ENCODE measurements at regions not wholly inside any gene's neighbourhood (a gene's known extent, or its start where the extent isn't known, plus 50 kb on each side); places are given as distances from the start of the nearest gene placed in this dataset.
"Not testable (repeated sequence)": the region's sequence is repeated elsewhere in the genome, so short reads cannot be mapped to it uniquely, and the experiment has no call there.

DNA sequence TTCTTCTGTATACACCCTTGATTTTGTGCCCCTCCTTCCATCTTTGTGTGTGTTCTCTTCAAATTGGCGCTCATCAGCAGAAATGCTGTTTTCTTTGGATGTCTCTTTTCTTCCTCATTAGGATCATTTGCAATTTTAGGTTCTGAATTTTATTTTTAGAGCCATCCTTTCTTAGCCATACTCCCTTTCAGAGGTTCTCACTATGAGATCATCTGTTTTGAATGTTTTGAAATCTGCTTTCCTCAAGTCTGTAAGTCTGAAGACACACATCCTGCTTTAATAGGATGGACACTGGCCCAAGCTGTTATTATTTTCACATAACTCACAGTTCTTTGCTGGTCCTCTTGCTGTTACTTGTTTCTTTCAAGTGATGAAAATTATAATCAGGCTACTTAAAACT, 124.8 kb downstream of the BDH1 start:
- no peak for DNase-seq

DNA sequence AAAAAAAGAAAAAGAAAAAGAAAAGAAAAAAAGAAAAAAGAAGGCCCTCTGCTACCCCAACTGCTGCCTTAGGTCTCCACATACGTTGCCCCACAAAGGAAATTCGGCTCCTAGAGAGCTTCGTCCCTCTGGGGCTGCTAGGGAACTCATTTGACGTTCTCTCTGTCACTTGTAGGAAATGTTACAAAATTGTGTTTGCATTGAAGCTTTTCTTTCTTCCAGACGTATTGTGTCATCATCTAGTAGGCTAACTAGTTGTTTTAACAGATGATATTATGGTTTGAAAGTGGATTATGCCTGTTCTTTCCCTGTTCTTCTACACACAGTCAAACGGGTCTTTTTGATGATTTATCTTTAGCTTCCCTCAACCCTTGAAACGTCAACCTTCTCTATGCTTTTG, 125.3 kb downstream of the BDH1 start:
- DNase-seq = no peak

DNA sequence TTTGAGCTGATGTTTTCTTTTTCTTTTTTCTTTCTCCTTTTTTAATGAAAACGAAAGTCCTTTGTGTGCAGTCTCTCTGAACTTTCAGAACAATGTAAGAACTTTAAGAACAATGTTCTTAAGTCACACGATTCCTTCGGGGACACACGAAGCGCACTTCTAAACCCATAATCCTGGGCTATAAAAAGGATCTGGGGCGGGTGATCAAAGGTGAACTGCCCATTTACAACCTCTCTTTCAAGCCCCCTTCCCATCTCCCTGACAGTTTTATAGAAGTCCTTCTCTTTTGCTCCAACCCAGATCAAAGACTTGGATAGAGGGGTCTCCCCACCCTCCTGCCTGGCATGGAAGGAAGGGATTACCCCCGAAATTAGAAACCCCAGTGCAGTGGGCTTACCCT, 126.8 kb downstream of the BDH1 start:
- no peak for DNase-seq

DNA sequence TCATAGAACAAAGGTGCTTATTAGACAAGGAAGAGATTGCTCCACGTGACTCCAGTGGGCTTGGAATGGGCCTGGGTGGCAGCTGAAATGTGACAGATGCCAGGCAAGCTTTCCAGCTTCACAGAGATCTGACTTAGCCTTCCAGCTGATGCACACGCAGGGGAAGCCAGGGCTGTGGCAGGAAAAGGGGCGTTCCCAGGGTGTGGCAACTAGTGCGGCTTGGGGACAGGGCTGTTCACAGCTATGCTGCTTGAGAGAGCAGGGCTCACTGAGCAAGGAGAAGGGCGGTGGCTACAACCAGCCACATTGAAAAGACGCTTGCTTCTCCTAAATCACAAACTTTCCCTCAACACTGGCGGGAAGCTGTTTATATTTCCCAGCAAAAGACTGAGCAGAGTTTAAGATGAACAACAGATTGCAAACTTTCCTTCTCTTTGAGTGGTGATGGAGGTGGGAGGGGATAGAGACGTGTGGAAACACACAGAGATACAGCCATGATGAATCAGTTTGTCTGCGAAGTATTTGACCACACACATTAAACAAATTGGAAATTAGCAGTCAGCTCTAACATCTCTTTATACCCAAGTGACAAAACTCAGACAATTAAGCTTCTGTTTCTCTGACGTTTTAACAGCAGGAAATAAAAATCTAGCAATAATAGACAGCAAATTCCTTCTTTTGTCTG, 127.5 kb downstream of the BDH1 start:
- no peak for DNase-seq

DNA sequence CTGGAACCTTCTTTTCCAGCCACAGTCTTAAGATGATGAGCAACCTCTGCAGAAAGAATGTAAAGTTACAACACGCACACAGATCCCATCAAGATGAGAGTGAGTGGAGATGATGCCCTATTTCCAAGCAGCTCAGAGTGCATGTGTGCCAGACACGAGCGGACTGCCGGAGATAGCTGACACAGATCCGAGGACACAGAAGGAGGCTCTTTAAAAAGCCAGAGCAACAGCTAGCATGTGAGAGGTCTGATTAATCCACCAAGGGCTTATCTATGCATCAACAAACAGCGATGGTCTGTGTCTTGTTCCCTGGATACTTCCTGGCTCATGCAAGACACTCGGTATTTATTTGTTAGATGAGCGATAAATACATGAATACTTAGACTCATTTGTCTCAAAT, 128.6 kb upstream of the DLG1 start:
- no peak for DNase-seq

DNA sequence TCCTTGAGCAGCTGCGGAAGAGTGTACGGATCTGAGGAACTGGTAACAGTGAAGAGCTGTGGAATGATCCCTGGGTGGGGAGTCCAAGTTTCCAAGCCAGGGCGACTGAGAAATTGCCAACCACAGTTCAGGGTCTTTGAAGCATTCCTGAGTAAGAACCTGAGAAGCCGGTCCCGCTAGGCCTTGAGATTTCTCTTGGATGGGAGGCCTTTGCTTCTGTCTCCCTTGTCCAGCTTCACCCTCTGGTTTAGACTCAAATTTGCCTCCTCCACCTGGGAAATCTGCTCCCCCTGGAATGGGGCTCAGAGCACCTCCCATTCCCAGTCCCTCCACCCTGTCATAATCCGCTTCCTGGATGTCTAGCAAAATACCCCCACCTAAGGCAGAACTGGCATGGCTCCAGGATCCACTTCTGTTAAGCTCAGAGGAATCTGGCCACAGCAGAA, 127.7 kb upstream of the DLG1 start:
- no peak for DNase-seq

DNA sequence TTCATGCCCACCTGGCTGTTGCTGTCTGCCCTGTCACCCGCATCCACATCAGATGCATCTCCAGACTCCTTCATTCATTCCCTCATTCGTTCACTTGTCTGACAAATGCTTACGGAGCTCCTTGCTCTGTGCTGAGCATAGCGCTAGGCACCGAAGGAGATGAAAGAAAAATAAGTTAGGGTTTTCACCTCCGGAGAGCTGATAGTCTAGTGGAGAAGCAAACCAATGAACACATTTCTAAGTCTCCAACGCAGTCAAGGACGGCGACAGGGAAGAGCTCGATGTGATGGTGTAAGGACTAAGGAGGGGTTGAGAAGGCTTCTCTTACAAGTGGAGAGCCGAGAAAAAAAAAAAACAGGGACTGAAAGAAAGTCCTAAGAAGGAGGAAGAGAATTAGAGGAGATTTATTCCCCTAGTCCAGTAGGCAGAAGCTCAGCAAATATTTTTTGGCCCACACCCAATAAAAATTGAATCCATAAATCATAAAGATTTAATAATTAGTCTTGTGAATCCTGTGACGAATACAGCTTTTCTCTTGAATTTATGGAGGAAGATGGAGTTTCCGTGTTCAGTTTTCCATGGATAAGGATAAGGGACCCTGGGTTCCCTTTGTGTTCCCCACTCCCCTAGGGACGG, 127.2 kb upstream of the DLG1 start:
- DNase-seq = no peak

DNA sequence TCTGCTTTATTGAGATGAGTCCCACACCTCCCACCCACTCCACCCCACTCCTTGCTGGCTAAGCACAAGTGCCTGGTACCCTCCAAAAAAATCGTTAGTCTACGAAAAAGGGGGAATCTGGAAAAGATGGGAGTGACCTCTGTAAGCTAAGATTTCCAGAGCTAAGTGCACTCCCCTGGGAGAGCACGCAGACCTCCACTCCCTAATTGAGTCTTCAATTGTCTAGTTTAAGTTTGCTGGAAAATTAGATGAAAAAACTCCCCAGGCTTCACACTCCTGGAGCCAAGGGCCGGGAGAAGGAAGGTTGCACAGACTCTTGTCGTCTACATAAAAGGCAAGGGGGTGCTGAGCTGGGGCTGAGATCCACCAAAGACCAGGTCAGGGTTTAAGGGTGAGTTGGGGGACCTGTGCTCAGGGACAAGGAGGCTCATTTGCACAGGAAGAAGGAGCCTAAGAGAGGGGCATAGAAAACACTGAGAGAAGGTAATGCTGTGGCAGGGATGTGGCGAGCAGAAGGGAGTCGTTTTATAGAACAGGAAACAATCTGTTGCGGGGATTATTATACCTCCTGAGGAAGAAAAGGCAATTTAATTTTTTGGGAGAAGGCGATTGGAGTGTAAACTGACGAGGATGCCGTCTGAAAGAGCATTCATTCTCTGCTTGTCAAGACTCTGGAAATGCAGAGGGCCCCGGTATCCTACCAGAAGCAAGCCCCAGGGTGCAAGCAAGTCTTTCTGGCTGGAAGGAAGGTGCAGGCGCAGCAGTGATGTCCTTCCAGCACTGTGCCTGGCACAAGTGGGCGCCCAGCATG, 126.5 kb upstream of the DLG1 start:
- no peak for DNase-seq

DNA sequence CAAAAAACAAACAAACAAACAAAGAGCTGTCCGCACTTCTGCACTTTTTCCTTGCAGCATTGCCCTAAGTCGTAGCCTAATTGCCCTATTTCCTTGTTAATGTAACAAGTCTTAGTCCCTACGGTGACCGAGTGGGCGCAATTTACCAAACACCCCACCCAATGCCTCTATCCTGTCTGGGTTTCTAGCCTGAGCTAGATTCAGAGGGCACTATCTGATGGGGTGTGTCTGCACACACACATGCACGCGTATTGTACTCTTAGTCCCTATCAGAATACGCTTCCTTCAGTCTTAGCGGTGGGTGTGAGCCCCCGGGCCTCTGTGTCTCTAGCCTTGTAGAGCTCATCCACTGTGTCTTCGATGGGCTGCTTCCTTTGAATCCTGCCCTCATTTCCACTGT, 125.9 kb upstream of the DLG1 start:
- DNase-seq = no peak

DNA sequence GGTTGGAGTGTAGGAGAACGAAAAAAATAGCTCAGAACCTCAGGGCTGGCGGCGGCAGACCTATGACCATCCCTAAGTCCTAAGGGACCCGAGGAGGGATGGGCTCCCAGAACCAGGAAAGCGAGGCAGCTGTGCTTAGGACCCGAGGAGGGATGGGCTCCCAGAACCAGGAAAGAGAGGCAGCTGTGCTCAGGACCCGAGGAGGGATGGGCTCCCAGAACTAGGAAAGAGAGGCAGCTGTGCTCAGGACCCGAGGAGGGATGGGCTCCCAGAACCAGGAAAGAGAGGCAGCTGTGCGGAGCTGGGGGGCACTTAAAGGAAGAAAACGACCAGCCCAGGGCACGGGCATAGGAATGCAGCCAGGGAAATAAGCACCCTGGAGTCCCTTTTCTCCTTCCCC, 125.0 kb upstream of the DLG1 start:
- no peak for DNase-seq

DNA sequence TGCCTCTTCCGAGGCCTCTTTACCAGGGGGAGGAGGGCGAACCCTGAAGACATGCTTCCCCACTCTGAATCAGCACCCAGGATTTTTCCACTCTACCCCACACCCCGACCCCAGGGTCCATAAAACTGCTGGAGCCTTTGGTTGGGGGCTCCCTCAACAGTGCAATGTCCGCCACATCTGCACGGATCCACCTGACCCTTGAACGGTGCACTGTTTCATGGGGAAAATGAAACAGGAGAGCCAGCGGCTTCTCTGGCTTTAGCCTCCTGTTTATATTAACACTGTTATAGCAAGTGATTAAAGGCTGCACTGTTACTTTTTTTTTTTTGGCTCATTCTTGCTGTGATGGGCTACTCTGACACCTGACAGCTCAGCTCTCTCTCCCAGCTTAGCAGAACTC, 124.1 kb upstream of the DLG1 start:
- no peak for DNase-seq

DNA sequence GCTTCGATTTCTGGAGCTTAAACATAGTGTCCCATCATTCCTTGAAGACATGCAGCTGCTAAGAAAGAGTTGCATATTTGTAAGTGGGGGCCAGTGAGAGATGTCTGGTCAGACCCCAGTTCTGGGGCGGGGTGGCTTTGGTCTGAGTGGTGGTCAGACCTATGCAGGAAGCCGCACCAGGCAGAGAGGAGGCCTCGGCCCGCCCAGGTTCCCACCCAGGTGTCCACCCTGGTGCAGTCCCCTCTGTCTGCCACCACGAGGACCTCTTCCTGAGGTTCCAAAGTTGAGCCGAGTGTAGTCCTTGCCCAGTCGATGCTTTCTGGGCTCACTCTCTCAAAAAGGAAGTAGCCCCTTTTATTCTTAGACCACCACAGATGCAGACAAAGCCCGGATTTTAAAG, 122.6 kb upstream of the DLG1 start:
- DNase-seq = no peak

DNA sequence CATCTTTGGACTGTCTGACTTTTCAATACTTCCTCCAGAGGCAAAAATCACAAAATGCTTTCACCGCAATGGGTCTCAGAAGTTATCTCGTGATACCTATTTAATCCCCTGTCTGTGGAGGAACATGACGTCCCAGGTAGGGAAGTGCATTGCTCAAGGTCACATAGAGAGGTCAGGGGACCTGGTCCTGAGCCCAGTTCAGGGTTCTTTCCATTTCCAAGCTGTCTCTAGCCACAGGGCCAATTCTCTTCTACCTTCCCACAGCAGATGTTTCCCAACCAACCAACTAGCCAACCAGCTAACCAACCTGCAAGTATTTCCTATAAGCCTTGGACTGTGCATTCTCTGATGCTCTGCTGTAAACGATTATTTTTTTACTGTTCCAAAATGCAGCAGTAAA, 122.2 kb upstream of the DLG1 start:
- no peak for DNase-seq

DNA sequence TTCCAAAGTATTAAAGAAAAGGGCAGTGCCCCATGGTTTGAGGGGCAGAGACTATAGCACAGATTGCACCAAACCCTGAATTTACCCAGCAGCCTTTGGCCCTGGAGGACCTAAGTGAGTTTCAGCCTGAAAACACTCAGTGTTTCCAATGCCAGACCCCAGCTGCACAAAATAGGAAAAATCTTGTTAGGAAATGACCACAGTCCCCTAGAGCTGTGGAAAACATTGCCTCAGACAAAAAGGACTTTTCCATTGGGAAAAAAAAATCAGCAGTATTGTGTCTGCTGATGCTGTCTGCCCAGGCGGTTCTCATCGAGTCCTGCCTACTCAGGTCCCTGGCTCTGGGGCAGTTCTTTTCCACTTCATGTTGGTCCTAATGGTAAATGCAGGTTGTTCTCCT, 121.7 kb upstream of the DLG1 start:
- no peak for DNase-seq

DNA sequence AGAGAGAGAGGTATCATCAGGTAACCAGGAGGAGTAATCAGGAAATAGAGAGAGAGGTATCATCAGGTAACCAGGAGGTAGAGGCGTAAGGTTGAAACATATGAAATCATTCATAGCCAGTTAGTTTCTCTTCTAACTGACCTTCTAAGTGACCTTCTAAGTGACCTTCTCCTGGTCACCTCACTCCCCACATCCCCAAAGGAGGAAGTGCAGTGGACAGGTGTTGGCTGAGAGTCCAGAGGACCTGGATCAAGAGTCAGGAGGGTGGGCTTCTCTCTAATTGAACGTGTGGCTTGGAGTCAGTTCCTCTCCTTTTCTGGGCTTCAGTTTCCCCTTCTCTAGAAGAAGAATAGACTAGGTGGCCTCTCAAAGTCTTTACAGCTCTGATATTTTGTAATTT, 121.3 kb upstream of the DLG1 start:
- no peak for DNase-seq

DNA sequence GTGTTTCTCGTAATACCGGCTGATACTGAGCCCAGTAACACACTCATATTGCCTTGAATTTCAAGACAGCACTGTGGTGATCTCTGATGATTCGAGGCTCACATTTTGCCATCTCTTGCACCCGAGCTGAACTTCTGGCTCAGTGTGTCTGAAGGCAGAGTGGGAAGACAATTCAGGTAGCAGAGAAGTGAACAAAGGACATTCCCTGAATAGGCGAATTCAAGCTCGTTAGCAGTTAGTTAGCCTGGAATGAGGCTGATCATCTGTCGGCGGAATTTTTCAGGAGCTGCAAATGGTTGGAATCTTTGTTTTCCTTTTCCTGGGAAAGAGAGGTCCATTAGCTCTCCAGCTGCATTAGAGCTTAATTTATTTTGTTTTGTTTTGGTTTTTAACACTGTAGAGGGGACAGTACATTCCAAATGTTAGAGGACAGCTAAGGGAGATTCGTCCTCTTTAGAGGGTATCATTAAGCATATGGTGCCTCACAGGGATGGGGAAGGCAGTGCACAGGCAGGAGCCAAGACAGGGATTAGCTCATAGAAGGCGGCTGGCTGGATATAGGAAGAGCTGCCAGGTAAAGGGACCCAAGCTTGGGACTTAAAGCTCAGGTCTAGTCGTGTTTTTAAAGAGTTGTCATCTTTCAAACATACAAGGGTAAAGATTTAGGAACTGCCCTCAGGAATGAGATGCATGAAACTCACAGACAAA, 119.7 kb upstream of the DLG1 start:
- no peak for DNase-seq

DNA sequence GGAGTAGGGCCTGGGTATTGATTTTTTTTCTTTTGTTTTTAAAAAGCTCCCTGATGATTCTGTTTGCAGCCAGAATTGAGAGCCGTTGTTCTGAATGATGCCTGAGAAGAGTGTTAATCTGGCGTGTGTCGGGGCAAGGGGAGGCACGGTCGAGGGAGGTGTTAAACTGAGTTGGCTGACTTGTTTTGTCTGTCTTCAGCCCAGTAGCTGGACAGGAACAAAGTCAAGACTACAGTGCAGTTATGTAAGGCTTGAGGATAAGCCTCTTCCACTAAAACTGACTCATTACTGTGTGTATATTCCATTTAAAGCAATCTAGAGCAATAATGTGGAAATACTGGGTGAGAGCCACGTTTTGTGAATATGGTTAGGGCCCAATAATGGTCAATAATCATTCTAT, 119.0 kb upstream of the DLG1 start:
- DNase-seq = no peak

DNA sequence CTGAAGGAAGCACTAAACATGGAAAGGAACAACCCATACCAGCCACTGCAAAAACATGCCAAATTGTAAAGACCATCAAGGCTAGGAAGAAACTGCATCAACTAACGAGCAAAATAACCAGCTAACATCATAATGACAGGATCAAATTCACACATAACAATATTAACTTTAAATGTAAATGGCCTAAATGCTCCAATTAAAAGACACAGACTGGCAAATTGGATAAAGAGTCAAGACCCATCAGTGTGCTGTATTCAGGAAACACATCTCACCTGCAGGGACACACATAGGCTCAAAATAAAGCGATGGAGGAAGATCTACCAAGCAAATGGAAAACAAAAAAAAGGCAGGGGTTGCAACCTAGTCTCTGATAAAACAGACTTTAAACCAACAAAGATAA, 113.5 kb upstream of the DLG1 start:
- DNase-seq = not testable (repeated sequence)

DNA sequence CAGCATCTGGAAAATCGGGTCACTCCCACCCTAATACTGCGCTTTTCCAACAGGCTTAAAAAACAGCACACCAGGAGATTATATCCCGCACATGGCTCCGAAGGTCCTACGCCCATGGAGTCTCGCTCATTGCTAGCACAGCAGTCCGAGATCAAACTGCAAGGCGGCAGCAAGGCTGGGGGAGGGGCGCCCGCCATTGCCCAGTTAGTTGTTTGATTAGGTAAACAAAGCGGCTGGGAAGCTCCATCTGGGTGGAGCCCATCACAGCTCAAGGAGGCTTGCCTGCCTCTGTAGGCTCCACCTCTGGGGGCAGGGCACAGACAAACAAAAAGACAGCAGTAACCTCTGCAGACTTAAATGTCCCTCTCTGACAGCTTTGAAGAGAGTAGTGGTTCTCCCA, 111.8 kb upstream of the DLG1 start:
- not testable (repeated sequence) for DNase-seq

DNA sequence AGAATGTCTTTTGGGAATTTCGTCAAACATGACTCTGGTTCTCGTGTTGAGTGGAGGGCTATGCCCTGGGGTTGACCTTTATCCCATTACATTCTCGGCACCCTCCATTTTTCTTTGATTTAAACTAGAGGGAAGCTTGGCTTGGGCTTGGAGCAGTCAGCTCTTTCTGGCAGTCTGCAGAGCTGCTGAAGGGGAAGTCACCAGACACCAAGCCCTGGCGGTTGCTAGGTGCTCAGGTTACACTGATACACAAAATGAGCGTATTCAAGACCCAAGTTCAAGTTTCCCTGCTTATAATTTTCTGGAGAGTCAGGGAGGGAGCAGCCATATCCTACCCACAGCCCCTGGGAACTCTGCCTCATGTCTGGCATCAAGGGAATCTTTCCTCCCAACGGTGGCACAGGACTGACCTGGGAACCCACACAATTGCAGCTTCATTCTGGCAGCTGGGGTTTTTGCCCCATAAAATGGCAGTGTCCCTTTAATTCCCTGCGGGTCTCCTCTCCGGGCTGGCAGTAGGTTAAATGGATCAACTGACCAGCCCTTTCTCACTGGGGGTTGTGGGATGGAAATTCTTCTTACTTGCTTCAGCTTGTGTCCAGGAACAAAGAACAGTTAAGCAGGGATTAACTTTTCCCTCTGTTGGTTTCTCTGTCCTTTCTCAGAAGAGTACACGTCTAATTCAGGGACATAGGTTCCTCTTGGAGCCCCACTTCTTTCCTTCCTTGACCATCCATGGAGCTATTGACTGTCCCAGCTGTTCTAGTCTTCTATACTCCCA, 110.0 kb upstream of the DLG1 start:
- DNase-seq = no peak

DNA sequence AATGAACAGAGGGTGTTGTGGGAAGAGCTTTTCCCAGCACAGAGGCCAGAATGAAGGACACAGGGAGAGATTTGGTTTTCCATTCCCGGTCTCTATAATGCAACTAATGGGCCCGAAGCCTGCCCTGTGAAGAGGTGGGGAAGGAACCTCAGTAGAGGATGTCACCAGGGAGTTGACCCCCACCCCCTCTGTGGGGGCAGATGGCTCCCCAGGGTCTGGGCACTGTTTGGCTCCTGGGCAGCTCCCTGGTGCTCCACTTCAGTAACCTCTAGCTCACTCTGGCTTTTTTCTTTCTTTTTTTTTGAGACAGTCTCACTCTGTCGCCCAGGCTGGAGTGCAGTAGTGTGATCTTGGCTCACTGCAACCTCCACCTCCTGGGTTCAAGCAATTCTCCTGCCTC, 109.1 kb upstream of the DLG1 start:
- no peak for DNase-seq

DNA sequence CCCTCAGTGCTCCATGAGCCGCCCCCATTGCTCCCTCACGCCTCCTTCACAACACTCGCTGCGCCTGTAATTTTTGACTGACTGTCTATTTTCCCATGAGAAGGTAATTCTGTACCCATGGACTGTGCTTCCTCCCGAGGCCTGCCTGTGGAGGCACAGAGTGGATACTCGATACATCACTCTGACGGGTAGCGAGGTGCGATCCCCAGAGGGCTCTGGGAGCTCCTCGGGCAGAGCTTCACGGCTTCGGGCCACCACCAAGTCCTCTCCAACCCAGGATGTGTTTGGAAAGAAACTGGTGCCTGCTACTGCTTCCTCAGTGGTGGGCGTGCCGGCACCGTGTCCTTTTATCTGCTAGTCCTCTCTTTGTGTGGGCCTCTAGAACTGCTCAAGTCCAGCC, 108.6 kb upstream of the DLG1 start:
- DNase-seq = no peak

Data from renal pelvis (tissue), 1 donor.